ENCODE measurements at regions not wholly inside any gene's neighbourhood (a gene's known extent, or its start where the extent isn't known, plus 50 kb on each side); places are given as distances from the start of the nearest gene placed in this dataset.

- Histone ChIP-seq H3K4me1 (replicated peaks in 1 of 2; ENCODE audit: control insufficient read depth in 2 of 2, insufficient read depth in 2 of 2, low read length in 2 of 2) (peaks cover 0 to 43% of the 10 kb centered on the region in 2 experiments; a peak in 2 of 5 replicates), H3K36me3 (ENCODE audit: control insufficient read depth, insufficient read depth, low read length) (no peaks in the 10 kb centered on the region), H3K9ac (ENCODE audit: insufficient read depth in 1 of 2, low read depth in 2 of 2, low read length in 2 of 2) (no peak overlapping the region), H3K9me1 (ENCODE audit: control insufficient read depth, insufficient read depth, low read length) (no peaks in the 10 kb centered on the region), H3K27ac (ENCODE audit: extremely low read depth, low read depth, low read length) (no peak overlapping the region), H4K20me1 (replicated peaks; ENCODE audit: control insufficient read depth, insufficient read depth, low read length) (no peaks in the 10 kb centered on the region), H3K79me2 (ENCODE audit: control insufficient read depth, insufficient read depth, low read length) (no peaks in the 10 kb centered on the region), H3K27me3 (ENCODE audit: control insufficient read depth in 2 of 2, insufficient read depth in 2 of 2, low read length in 2 of 2) (peaks cover 0 to 52% of the 10 kb centered on the region in 2 experiments; a peak in 3 of 5 replicates), H3K4me3 (no peak overlapping the region), H3K4me2 (ENCODE audit: insufficient read depth, low read length) (no peak overlapping the region), H2AFZ (ENCODE audit: low read depth, low read length) (no peak overlapping the region), H3K9me3 (replicated peaks; ENCODE audit: control insufficient read depth, insufficient read depth, low read depth, low read length) (no peaks in the 10 kb centered on the region)
- intact Hi-C loops (cut with micrococcal nuclease) (no loop called here), in situ Hi-C loops (cut with MboI) (no loop called here)
- 20% methylated on average over 16 of the region's 17 CpGs for WGBS (ENCODE audit: insufficient coverage, low coverage, missing lambda C conversion rate)
- TF ChIP-seq FOXA1 (IDR thresholded peaks at IDR 0.05; ENCODE audit: borderline replicate concordance) (no peak), MEIS2 (IDR thresholded peaks at IDR 0.05; ENCODE audit: partially characterized antibody) (peak; percentile 26), NKRF (IDR thresholded peaks at IDR 0.05; ENCODE audit: borderline replicate concordance) (no peak), PKNOX1 (IDR thresholded peaks at IDR 0.05) (peak; percentile 81), MAFG (tag; conservative IDR thresholded peaks at IDR 0.05) (no peak), BHLHE40 (IDR thresholded peaks at IDR 0.05; ENCODE audit: low read length) (no peak), CSDE1 (IDR thresholded peaks at IDR 0.05) (no peak), ZNF778 (CRISPR knock-in tag; IDR thresholded peaks at IDR 0.05) (no peak), RNF219 (CRISPR knock-in tag; IDR thresholded peaks at IDR 0.05) (no peak)
- no TSS peak for BruUV-seq (replicated peaks)
- DNase-seq (ENCODE audit: extremely low read depth in 1 of 4, low spot score in 3 of 4) = no peak
- peak; percentile 46 for FAIRE-seq
- ChIA-PET CTCF (ENCODE audit: low intra/inter-chr PET ratio) (no interaction called here), POLR2A (interaction anchor here (0.6 kb wide), 1 partner anchor 83 kb away, joined by 3 read pairs; no protein-coding TSS in a partner anchor)
- ATAC-seq = peak; percentile 35; the same call in 1 of the 3 replicates
These were observed 98.6 kb upstream of the NKX1-1 start for GRCh38 chr4:1504595-1505500.

Data from K562 (cell line).